ENCODE measurements at regions not wholly inside any gene's neighbourhood (a gene's known extent, or its start where the extent isn't known, plus 50 kb on each side); places are given as distances from the start of the nearest gene placed in this dataset.

GRCh38 chr1:239562095-239562494, 175.7 kb downstream of the CHRM3 start:
- TF ChIP-seq CTCF (IDR thresholded peaks at IDR 0.05 in 2 of 3, conservative IDR thresholded peaks at IDR 0.05 in 1 of 3; ENCODE audit: insufficient read depth in 2 of 3, low read depth in 1 of 3, low read length in 3 of 3) (no peak), EGR1 (conservative IDR thresholded peaks at IDR 0.05) (no peak), ZNF280A (IDR thresholded peaks at IDR 0.05; ENCODE audit: low read depth, partially characterized antibody) (no peak), RAD21 (CRISPR knock-in tag; conservative IDR thresholded peaks at IDR 0.05 in 1 of 2, IDR thresholded peaks at IDR 0.05 in 1 of 2) (no peak), PTBP1 (IDR thresholded peaks at IDR 0.05; ENCODE audit: low read depth, low read length) (no peak), MEIS2 (IDR thresholded peaks at IDR 0.05; ENCODE audit: partially characterized antibody) (no peak), JUN (IDR thresholded peaks at IDR 0.05; ENCODE audit: borderline replicate concordance, low read depth, low read length) (no peak), JUN (CRISPR knock-in tag; IDR thresholded peaks at IDR 0.05; ENCODE audit: borderline replicate concordance) (no peak), CBX5 (IDR thresholded peaks at IDR 0.05; ENCODE audit: borderline replicate concordance, low read depth) (no peak), TAF1 (IDR thresholded peaks at IDR 0.05; ENCODE audit: control insufficient read depth, extremely low read depth, insufficient read depth, low read length, severe bottlenecking) (no peak), POLR2A (conservative IDR thresholded peaks at IDR 0.05) (no peak), LEF1 (IDR thresholded peaks at IDR 0.05) (no peak), USF2 (CRISPR knock-in tag; IDR thresholded peaks at IDR 0.05) (no peak)

Data from K562 (cell line).